K562 (cell line): ENCODE measurements at regions not wholly inside any gene's neighbourhood (a gene's known extent, or its start where the extent isn't known, plus 50 kb on each side); places are given as distances from the start of the nearest gene placed in this dataset.

Source experiments
- ATAC-seq: fragments of 200-7000 bp; cut with Tn5 transposase; 3 replicates; pipeline ENCODE4 v1.9.1; 2020; ENCODE audit warnings: moderate library complexity
- BruUV-seq: library from RNA; stranded (reverse); fragments of 400-500 nt; replicated peaks from 2 replicates; lab custom pipeline; 2021; lab: Mats Ljungman, UMichigan
- CTCF ChIA-PET: fragments of 300-600 bp; formaldehyde crosslinking; extraction: SDS; loops from one replicate; lab custom pipeline; 2021; ENCODE audit warnings: low intra/inter-chr PET ratio; lab: Yijun Ruan, JAX
- POLR2A ChIA-PET: fragments of 300-600, 350-650 bp; sonication (Branson Sonifier 250); formaldehyde crosslinking; extraction: SDS; loops from one replicate; lab custom pipeline; 2021; ENCODE audit warnings: antibody characterized with exemption, inconsistent platforms; lab: Yijun Ruan, JAX
- DNase-seq, 4 experiments: peaks; one replicate each; pipeline versions ENCODE4 v3.0.0 to v3.0.0-alpha.2; 2011 to 2018; ENCODE audit warnings: low spot score in 3 of 4, mixed read lengths in 3 of 4; ENCODE audit errors: extremely low read depth in 1 of 4
- FAIRE-seq: peaks from 2 replicates; lab custom pipeline; 2011; peaks lifted over from hg19 to GRCh38; lab: Jason Lieb, UNC
- H2AFZ ChIP-seq: 2 replicates; pipeline ENCODE4 v1.6.0; 2011; ENCODE audit warnings: low read depth, low read length, control low read depth, inconsistent platforms
- H3K27ac ChIP-seq: fragments of 200-600 bp; 3 replicates; pipeline ENCODE4 v1.8.0; 2011; ENCODE audit warnings: low read depth, mild to moderate bottlenecking, control low read depth, inconsistent platforms, low read length, moderate library complexity, mixed read lengths; ENCODE audit errors: extremely low read depth
- H3K27me3 ChIP-seq, 2 experiments: fragments of 300-600 bp in 1 of 2; 2 replicates in 1 of 2; 3 replicates in 1 of 2; pipeline versions ENCODE4 v1.6.0 to v1.8.0; 2011; ENCODE audit warnings: inconsistent platforms in 2 of 2, low read length in 2 of 2, mild to moderate bottlenecking in 1 of 2, mixed read lengths in 1 of 2, moderate library complexity in 1 of 2; ENCODE audit not compliant: control insufficient read depth in 2 of 2, insufficient read depth in 2 of 2
- H3K36me3 ChIP-seq: fragments of 300-600 bp; 3 replicates; pipeline ENCODE4 v1.8.0; 2011; ENCODE audit warnings: mild to moderate bottlenecking, low read length, inconsistent platforms; ENCODE audit not compliant: control insufficient read depth, insufficient read depth
- H3K4me1 ChIP-seq, 2 experiments: fragments of 200-600 bp in 1 of 2; replicated peaks in 1 of 2; 2 replicates in 1 of 2; 3 replicates in 1 of 2; pipeline versions ENCODE4 v1.5.1 to v1.8.0; 2011; ENCODE audit warnings: inconsistent platforms in 2 of 2, low read length in 2 of 2, mild to moderate bottlenecking in 1 of 2, mixed read lengths in 1 of 2, moderate library complexity in 1 of 2; ENCODE audit not compliant: control insufficient read depth in 2 of 2, insufficient read depth in 2 of 2
- H3K4me2 ChIP-seq: 2 replicates; pipeline ENCODE4 v1.6.1; 2011; ENCODE audit warnings: low read length, control low read depth, inconsistent platforms, mixed read lengths; ENCODE audit not compliant: insufficient read depth
- H3K4me3 ChIP-seq: fragments of 200-600 bp; sonication (generic), shearing (Covaris generic); 2 replicates; pipeline ENCODE4 v1.5.1; 2016; ENCODE audit warnings: control low read depth, inconsistent platforms
- H3K79me2 ChIP-seq: fragments of 200-600 bp; 3 replicates; pipeline ENCODE4 v1.8.0; 2011; ENCODE audit warnings: low read length, inconsistent platforms; ENCODE audit not compliant: control insufficient read depth, insufficient read depth
- H3K9ac ChIP-seq, 2 experiments: 2 replicates each; pipeline versions ENCODE4 v1.6.0 to v1.6.1; 2011; ENCODE audit warnings: low read depth in 2 of 2, low read length in 2 of 2, control low read depth in 1 of 2, inconsistent platforms in 1 of 2, mild to moderate bottlenecking in 1 of 2, mixed read lengths in 1 of 2; ENCODE audit not compliant: insufficient read depth in 1 of 2
- H3K9me1 ChIP-seq: one replicate; pipeline ENCODE4 v1.6.0; 2011; ENCODE audit warnings: inconsistent platforms, mild to moderate bottlenecking, low read length, moderate library complexity; ENCODE audit not compliant: control insufficient read depth, insufficient read depth
- H3K9me3 ChIP-seq: replicated peaks from 2 replicates; pipeline ENCODE4 v1.5.1; 2011; ENCODE audit warnings: low read depth, low read length, inconsistent platforms; ENCODE audit not compliant: control insufficient read depth, insufficient read depth
- H4K20me1 ChIP-seq: replicated peaks from 2 replicates; pipeline ENCODE4 v1.6.1; 2011; ENCODE audit warnings: low read length, inconsistent platforms, mixed read lengths; ENCODE audit not compliant: control insufficient read depth, insufficient read depth
- HDAC3 ChIP-seq: fragments of 450-650 bp; IDR thresholded peaks from 2 replicates; pipeline ENCODE4 v1.6.1; 2018; ENCODE audit warnings: borderline replicate concordance, mild to moderate bottlenecking, moderate library complexity; ENCODE audit not compliant: partially characterized antibody
- NFATC3 ChIP-seq: fragments of 450-650 bp; IDR thresholded peaks from 2 replicates; pipeline ENCODE4 v1.6.1; 2017; ENCODE audit warnings: mild to moderate bottlenecking
- ZBTB8A ChIP-seq: fragments of 450-650 bp; IDR thresholded peaks from 2 replicates; pipeline ENCODE4 v1.6.1; 2018; ENCODE audit warnings: mild to moderate bottlenecking, moderate library complexity; ENCODE audit not compliant: partially characterized antibody
- ZNF780A ChIP-seq: fragments of 250-450 bp; sonication (Bioruptor Pico); IDR thresholded peaks from 2 replicates; pipeline ENCODE4 v1.5.0; 2021; ENCODE audit warnings: mild to moderate bottlenecking
- WGBS: fragments of 100-300 bp; shearing (Covaris generic); methylation state at CpG from one replicate; pipeline ENCODE4 v1.1.6; 2016; ENCODE audit warnings: low coverage, mixed read lengths; ENCODE audit not compliant: insufficient coverage; ENCODE audit errors: missing lambda C conversion rate; 5-methylcytosine and 5-hydroxymethylcytosine counted together
- in situ Hi-C: fragments of 300-500 bp; cut with MboI; formaldehyde crosslinking; loops from 4 replicates; pipeline ENCODE4 v1.15.0; 2018; ENCODE audit warnings: inconsistent platforms, mixed read lengths
- intact Hi-C: fragments of 100-400 bp; cut with micrococcal nuclease; formaldehyde crosslinking; loops from 2 replicates; pipeline ENCODE4 v1.14.2; 2022

DNA sequence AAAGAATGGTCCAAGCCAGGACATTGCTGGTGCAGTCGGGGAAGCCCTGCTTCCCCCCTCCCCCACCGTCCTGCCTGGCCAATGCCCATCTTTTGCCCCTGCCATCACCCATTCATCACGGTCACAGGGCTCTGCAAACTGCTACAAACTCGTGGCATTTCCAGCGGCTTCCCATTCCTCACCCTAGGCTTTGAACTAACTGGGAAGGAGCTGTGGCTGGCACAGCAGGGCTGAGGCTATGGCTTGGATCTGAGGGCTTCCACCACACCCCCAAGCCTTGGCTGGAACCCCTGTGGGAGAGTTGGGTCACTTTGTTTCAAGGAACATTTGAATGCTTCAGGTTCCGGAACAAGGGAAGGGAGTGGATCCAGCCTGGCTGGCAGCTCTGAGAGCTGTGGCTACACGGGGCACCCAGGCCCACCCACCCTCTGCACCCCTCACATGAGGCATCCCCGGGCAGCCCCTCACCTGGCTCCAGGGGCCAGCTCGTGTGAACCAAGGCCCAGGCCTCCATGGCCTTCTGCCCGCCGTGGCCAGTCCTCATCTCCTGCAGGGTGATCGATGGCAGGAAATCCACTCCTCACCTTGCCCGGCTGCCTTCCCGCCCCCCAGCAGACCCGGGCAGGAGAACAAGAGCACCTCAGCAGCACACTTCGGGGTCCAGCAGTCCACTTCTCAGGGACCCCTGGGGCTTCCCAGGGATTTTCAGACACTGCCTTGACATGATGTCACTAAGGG is 58.8 kb upstream of the OTOS start (continued):
- TF ChIP-seq ZBTB8A: no peak
- TF ChIP-seq, all 486 proteins: peak for 0

GRCh38 chr2:240200230-240201051 is 60.0 kb upstream of the OTOS start:
- ATAC-seq: no peak
- Histone ChIP-seq H2AFZ (no peak overlapping the region), H3K9ac (no peak overlapping the region), H3K27ac (no peak overlapping the region), H3K27me3 (peaks cover 4 to 46% of the 10 kb centered on the region in 2 experiments; a peak in 4 of 5 replicates), H3K36me3 (no peaks in the 10 kb centered on the region), H4K20me1 (no peaks in the 10 kb centered on the region), H3K4me2 (no peak overlapping the region), H3K4me3 (no peak overlapping the region), H3K79me2 (no peaks in the 10 kb centered on the region), H3K4me1 (no peaks in the 10 kb centered on the region), H3K9me1 (no peaks in the 10 kb centered on the region), H3K9me3 (no peaks in the 10 kb centered on the region)
- POLR2A ChIA-PET: interaction anchor here (0.6 kb wide), 1 partner anchor 13 kb away, joined by 4 read pairs; no protein-coding TSS in a partner anchor
- in situ Hi-C loops: no loop called here
- no peak for FAIRE-seq
- DNase-seq: no peak
- under 1% methylated on average over 14 of the region's 24 CpGs for WGBS
- BruUV-seq: no TSS peak
- TF ChIP-seq ZNF780A (CRISPR knock-in tag) (no peak), NFATC3 (no peak), HDAC3 (no peak)
- CTCF ChIA-PET: no interaction called here
- intact Hi-C loops: no loop called here
